ENCODE measurements at regions not wholly inside any gene's neighbourhood (a gene's known extent, or its start where the extent isn't known, plus 50 kb on each side); places are given as distances from the start of the nearest gene placed in this dataset.

- Histone ChIP-seq H3K18ac (ENCODE audit: low read depth, low read length) (no peak overlapping the region), H3K9ac (ENCODE audit: low read depth, low read length) (no peak overlapping the region), H3K9me1 (ENCODE audit: insufficient read depth, low read length) (no peaks in the 10 kb centered on the region), H3K79me1 (ENCODE audit: low read depth in 1 of 2, low read length in 2 of 2) (no peaks in the 10 kb centered on the region), H4K20me1 (ENCODE audit: insufficient read depth, low read length) (no peaks in the 10 kb centered on the region), H3K36me3 (ENCODE audit: control insufficient read depth, insufficient read depth, low read length) (no peaks in the 10 kb centered on the region), H2BK120ac (ENCODE audit: low read depth, low read length) (no peak overlapping the region), H3K27me3 (ENCODE audit: control insufficient read depth, insufficient read depth, low read length) (no peaks in the 10 kb centered on the region), H4K8ac (ENCODE audit: low read depth in 2 of 2, low read length in 2 of 2) (no peak overlapping the region), H3K4ac (ENCODE audit: low read depth, low read length) (no peak overlapping the region), H3K4me1 (ENCODE audit: control insufficient read depth, insufficient read depth, low read length) (no peaks in the 10 kb centered on the region), H3K56ac (ENCODE audit: extremely low read depth, insufficient read depth, low read length) (no peak overlapping the region), H2BK15ac (ENCODE audit: low read depth, low read length) (no peak overlapping the region), H2AFZ (replicated peaks; ENCODE audit: low read length, poor library complexity) (no peak overlapping the region), H2AK9ac (replicated peaks; ENCODE audit: low read depth, low read length, poor library complexity) (no peak overlapping the region), H4K91ac (ENCODE audit: insufficient read depth, low read depth, low read length) (no peak overlapping the region), H3K27ac (ENCODE audit: insufficient read depth, low read length) (no peak overlapping the region), H2AK5ac (ENCODE audit: low read depth, low read length) (no peak overlapping the region), H2BK20ac (ENCODE audit: low read depth, low read length) (no peak overlapping the region), H3K23ac (ENCODE audit: low read depth, low read length) (no peak overlapping the region), H3K4me3 (ENCODE audit: insufficient read depth, low read depth, low read length) (no peak overlapping the region), H3K9me3 (ENCODE audit: control insufficient read depth, insufficient read depth, low read length) (peaks cover 14% of the 10 kb centered on the region), H4K5ac (ENCODE audit: low read depth, low read length) (no peak overlapping the region), H3K4me2 (ENCODE audit: low read depth, low read length) (no peak overlapping the region), H3K14ac (replicated peaks; ENCODE audit: low read depth, low read length) (no peak overlapping the region), H2BK5ac (ENCODE audit: low read depth, low read length, poor library complexity, severe bottlenecking) (no peak overlapping the region)
- no TSS peak for BruUV-seq (replicated peaks)
- dilution Hi-C loops (cut with HindIII; ENCODE audit: low sequenced_read_pairs, unreplicated experiment) (no loop called here), in situ Hi-C loops (cut with MboI; ENCODE audit: low sequenced_read_pairs) (no loop called here), intact Hi-C loops (cut with micrococcal nuclease) (no loop called here)
- WGBS, 2 experiments (ENCODE audit: extremely low coverage in 2 of 2, insufficient read length in 1 of 2): no CpG with 5 or more reads among the region's 4 CpGs
- TF ChIP-seq MXI1 (IDR thresholded peaks at IDR 0.05; ENCODE audit: borderline replicate concordance, low read depth, low read length): no peak
- TF ChIP-seq BHLHE40 (IDR thresholded peaks at IDR 0.05; ENCODE audit: low read depth, low read length): no peak
- no peak for TF ChIP-seq MAZ (IDR thresholded peaks at IDR 0.05; ENCODE audit: borderline replicate concordance, low read depth, low read length)
- TF ChIP-seq, protein P1, sequence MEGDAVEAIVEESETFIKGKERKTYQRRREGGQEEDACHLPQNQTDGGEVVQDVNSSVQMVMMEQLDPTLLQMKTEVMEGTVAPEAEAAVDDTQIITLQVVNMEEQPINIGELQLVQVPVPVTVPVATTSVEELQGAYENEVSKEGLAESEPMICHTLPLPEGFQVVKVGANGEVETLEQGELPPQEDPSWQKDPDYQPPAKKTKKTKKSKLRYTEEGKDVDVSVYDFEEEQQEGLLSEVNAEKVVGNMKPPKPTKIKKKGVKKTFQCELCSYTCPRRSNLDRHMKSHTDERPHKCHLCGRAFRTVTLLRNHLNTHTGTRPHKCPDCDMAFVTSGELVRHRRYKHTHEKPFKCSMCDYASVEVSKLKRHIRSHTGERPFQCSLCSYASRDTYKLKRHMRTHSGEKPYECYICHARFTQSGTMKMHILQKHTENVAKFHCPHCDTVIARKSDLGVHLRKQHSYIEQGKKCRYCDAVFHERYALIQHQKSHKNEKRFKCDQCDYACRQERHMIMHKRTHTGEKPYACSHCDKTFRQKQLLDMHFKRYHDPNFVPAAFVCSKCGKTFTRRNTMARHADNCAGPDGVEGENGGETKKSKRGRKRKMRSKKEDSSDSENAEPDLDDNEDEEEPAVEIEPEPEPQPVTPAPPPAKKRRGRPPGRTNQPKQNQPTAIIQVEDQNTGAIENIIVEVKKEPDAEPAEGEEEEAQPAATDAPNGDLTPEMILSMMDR (conservative IDR thresholded peaks at IDR 0.05; ENCODE audit: low read depth, low read length): no peak
- TF ChIP-seq POLR2A (IDR thresholded peaks at IDR 0.05; ENCODE audit: low read depth, low read length): no peak
- TF ChIP-seq CHD1 (IDR thresholded peaks at IDR 0.05; ENCODE audit: low read depth, low read length): no peak
- TF ChIP-seq MAFK (IDR thresholded peaks at IDR 0.05; ENCODE audit: low read depth, low read length): no peak
- no peak for TF ChIP-seq RAD21 (IDR thresholded peaks at IDR 0.05; ENCODE audit: low read length)
- TF ChIP-seq RCOR1 (IDR thresholded peaks at IDR 0.05; ENCODE audit: insufficient replicate concordance, low read length): no peak
- no peak for TF ChIP-seq CEBPB (IDR thresholded peaks at IDR 0.05; ENCODE audit: low read depth, low read length)
- TF ChIP-seq SMC3 (IDR thresholded peaks at IDR 0.05; ENCODE audit: low read depth, low read length): no peak
- TF ChIP-seq USF2 (IDR thresholded peaks at IDR 0.05; ENCODE audit: low read depth, low read length): no peak
- TF ChIP-seq NFE2L2 (IDR thresholded peaks at IDR 0.05; ENCODE audit: low read depth, low read length): no peak
- no peak for TF ChIP-seq RFX5 (IDR thresholded peaks at IDR 0.05; ENCODE audit: low read depth, low read length)
- no peak for TF ChIP-seq FOS (IDR thresholded peaks at IDR 0.05; ENCODE audit: low read depth, low read length)
- no peak for TF ChIP-seq ELK1 (IDR thresholded peaks at IDR 0.05; ENCODE audit: borderline replicate concordance, low read depth, low read length)
- CTCF ChIA-PET: no interaction called here
- no peak for DNase-seq
- POLR2A ChIA-PET (ENCODE audit: unreplicated experiment): no interaction called here
- no peak for ATAC-seq (ENCODE audit: low read depth)
Measured at GRCh38 chr7:67764289-67764688, 767.7 kb downstream of the TYW1 start.

Measured in IMR-90 (cell line).